Right lobe of liver (tissue), 6 donors: ENCODE measurements at regions not wholly inside any gene's neighbourhood (a gene's known extent, or its start where the extent isn't known, plus 50 kb on each side); places are given as distances from the start of the nearest gene placed in this dataset.

Source experiments
- ATAC-seq, 4 donors: fragments of 200-7000 bp; cut with Tn5 transposase; one replicate each; pipeline ENCODE4 v1.9.1; 2020; ENCODE audit warnings: mild to moderate bottlenecking in 4 of 4, moderate library complexity in 4 of 4
- DNase-seq, 3 donors: peaks; one replicate each; pipeline ENCODE4 v3.0.0-alpha.2; 2020
- H3K27ac ChIP-seq, 3 donors: fragments of 200-600 bp; one replicate each; pipeline ENCODE4 v1.8.0; 2022
- H3K27me3 ChIP-seq, 2 donors: fragments of 200-600 bp; one replicate each; pipeline ENCODE4 v1.8.0; 2022
- H3K36me3 ChIP-seq, 4 donors: fragments of 200-600 bp; sonication (generic) in 1 of 4; one replicate each; pipeline versions ENCODE4 v1.5.1 to v1.8.0; 2017 to 2022; ENCODE audit warnings: control low read depth in 1 of 4
- H3K4me1 ChIP-seq, 4 donors: fragments of 200-600 bp; sonication (generic) in 1 of 4; one replicate each; pipeline versions ENCODE4 v1.5.1 to v1.8.0; 2017 to 2022; ENCODE audit warnings: control low read depth in 1 of 4
- H3K4me3 ChIP-seq, 3 donors: fragments of 200-600 bp; one replicate each; pipeline ENCODE4 v1.8.0; 2022
- H3K9me3 ChIP-seq, 4 donors: fragments of 200-600 bp; sonication (generic) in 1 of 4; one replicate each; pipeline versions ENCODE4 v1.5.1 to v1.8.0; 2017 to 2022; ENCODE audit warnings: control low read depth in 1 of 4
- POLR2A ChIP-seq: fragments of 450-650 bp; IDR thresholded peaks from one replicate; pipeline ENCODE4 v1.6.1; 2017; ENCODE audit warnings: antibody characterized with exemption, mild to moderate bottlenecking
- WGBS: methylation state at CpG from one replicate; pipeline ENCODE4 v1.1.6; 2018; ENCODE audit warnings: low coverage, low lambda C conversion rate; ENCODE audit not compliant: insufficient coverage; ENCODE audit errors: missing lambda C conversion rate; 5-methylcytosine and 5-hydroxymethylcytosine counted together
- intact Hi-C, 2 donors: fragments of 100-400 bp; cut with DNase I; formaldehyde crosslinking; loops; one replicate each; pipeline versions ENCODE4 v1.11.2 to v1.14.1; 2022
- TF ChIP-seq, protein P1 (sequence below), 4 donors: fragments of 200-600 bp in 3 of 4; fragments of 450-650 bp in 1 of 4; IDR thresholded peaks; one replicate each; pipeline versions ENCODE4 v1.5.1 to v1.8.0; 2016 to 2022; ENCODE audit warnings: antibody characterized with exemption in 4 of 4, mild to moderate bottlenecking in 2 of 4
- donor health status: DM: no; HTN: yes; CAD: no.
- donor health status: DM: no; HTN: no; CAD: no.
- donor health status: DM: no; HTN: no; CAD: no.
- donor health status: DM: no; HTN: yes; CAD: no.
- donor health status: DM: no; HTN: yes; CAD: no.

- Histone ChIP-seq H3K27me3 (no peaks in the 10 kb centered on the region), H3K36me3 (no peaks in the 10 kb centered on the region), H3K27ac (no peak overlapping the region), H3K4me3 (no peak overlapping the region), H3K9me3 (no peaks in the 10 kb centered on the region), H3K4me1 (no peaks in the 10 kb centered on the region)
- TF ChIP-seq, protein P1, sequence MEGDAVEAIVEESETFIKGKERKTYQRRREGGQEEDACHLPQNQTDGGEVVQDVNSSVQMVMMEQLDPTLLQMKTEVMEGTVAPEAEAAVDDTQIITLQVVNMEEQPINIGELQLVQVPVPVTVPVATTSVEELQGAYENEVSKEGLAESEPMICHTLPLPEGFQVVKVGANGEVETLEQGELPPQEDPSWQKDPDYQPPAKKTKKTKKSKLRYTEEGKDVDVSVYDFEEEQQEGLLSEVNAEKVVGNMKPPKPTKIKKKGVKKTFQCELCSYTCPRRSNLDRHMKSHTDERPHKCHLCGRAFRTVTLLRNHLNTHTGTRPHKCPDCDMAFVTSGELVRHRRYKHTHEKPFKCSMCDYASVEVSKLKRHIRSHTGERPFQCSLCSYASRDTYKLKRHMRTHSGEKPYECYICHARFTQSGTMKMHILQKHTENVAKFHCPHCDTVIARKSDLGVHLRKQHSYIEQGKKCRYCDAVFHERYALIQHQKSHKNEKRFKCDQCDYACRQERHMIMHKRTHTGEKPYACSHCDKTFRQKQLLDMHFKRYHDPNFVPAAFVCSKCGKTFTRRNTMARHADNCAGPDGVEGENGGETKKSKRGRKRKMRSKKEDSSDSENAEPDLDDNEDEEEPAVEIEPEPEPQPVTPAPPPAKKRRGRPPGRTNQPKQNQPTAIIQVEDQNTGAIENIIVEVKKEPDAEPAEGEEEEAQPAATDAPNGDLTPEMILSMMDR (IDR thresholded peaks at IDR 0.05) = no peak
- TF ChIP-seq POLR2A = no peak
- DNase-seq (no peak), ATAC-seq (no peak)
- intact Hi-C loops = no loop called here
- 27% methylated on average over 3 of the region's 3 CpGs for WGBS
These were observed 71.1 kb upstream of the CCDC60 start for GRCh38 chr12:119263466-119263865.

DNA sequence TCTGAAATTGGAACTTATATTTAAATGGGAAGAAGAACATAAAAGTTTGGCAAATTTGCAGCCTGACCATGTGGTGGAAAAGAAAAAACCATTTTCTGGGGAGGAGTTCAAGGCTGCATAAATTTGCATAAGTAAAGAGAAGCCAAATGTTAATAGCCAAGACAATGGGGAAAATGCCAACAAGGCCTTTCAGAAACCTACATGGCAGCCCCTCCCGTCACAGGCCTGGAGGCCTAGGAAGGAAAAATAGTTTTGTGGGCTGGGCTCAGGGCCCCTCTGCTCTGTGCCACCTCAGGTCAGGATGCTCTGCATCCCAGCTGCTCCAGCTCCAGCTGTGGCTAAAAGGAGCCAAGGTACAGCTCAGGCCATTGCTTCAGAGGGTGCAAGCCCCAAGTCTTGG, 67.6 kb upstream of the CCDC60 start:
- ATAC-seq (no peak), DNase-seq (no peak)
- Histone ChIP-seq H3K4me3 (no peak overlapping the region), H3K4me1 (no peaks in the 10 kb centered on the region), H3K27me3 (no peaks in the 10 kb centered on the region), H3K9me3 (no peaks in the 10 kb centered on the region), H3K27ac (no peak overlapping the region), H3K36me3 (no peaks in the 10 kb centered on the region)
- no peak for TF ChIP-seq POLR2A
- TF ChIP-seq, protein P1 (IDR thresholded peaks at IDR 0.05) = no peak
- 63% methylated on average over 1 of the region's 1 CpG for WGBS
- intact Hi-C loops = no loop called here

GRCh38 chr12:119274636-119275065, 59.9 kb upstream of the CCDC60 start:
- Histone ChIP-seq H3K9me3 (no peaks in the 10 kb centered on the region), H3K27ac (no peak overlapping the region), H3K27me3 (no peaks in the 10 kb centered on the region), H3K36me3 (no peaks in the 10 kb centered on the region), H3K4me3 (no peak overlapping the region), H3K4me1 (no peaks in the 10 kb centered on the region)
- intact Hi-C loops = no loop called here
- TF ChIP-seq POLR2A = no peak
- TF ChIP-seq, protein P1 (IDR thresholded peaks at IDR 0.05) = no peak
- WGBS = 37% methylated on average over 8 of the region's 9 CpGs
- ATAC-seq (no peak), DNase-seq (no peak)

DNA sequence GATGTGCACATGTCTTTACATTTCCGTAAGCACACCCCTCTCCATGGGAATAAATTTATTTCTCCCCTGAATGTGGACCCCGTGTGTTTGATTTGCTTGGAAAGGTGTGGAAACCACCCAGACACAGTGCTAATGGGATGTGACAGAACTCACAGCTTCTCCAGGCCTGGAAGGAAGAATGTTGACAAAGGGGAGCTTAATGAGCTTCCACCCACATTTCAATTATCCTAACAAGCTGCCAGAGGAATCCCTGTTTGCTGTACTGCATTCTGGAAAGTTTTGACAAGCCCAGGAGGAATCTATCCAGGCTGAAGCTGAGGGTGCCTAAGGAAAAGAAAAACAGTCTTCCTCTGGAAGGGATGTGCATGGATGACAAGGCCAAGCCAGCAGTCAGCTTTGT, 51.2 kb upstream of the CCDC60 start:
- Histone ChIP-seq H3K27ac (no peak overlapping the region), H3K9me3 (no peaks in the 10 kb centered on the region), H3K36me3 (no peaks in the 10 kb centered on the region), H3K27me3 (no peaks in the 10 kb centered on the region), H3K4me1 (no peaks in the 10 kb centered on the region), H3K4me3 (no peak overlapping the region)
- DNase-seq (no peak), ATAC-seq (no peak)
- WGBS = 15% methylated on average over 2 of the region's 2 CpGs
- intact Hi-C loops = no loop called here
- TF ChIP-seq POLR2A = no peak
- TF ChIP-seq, protein P1 (IDR thresholded peaks at IDR 0.05) = no peak
